ENCODE measurements at regions not wholly inside any gene's neighbourhood (a gene's known extent, or its start where the extent isn't known, plus 50 kb on each side); places are given as distances from the start of the nearest gene placed in this dataset.
A peak's percentile ranks its signal among the peaks of the same experiment; 100 is the strongest.

DNA sequence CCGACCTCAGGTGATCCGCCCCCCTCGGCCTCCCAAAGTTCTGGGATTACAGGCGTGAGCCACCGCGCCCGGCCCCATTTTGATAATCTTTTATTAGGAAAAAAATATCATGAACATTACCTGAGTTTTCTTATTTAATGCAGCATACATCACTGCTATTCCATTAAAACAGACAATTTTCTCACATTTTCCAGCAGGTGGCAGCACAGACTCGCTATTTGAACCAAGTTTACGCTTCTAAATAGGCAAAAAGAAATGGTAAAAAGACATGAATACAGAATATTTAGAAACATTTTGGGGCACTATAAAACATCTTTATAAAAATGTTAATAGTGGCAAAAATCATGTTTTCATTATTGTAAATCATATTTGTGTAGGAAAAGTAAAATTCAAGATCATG is 903.1 kb downstream of the SLITRK6 start:
- Histone ChIP-seq H3K9me3 (ENCODE audit: control insufficient read depth, low read depth, low read length) (no peaks in the 10 kb centered on the region), H3K36me3 (ENCODE audit: control insufficient read depth, low read depth, low read length) (no peaks in the 10 kb centered on the region), H3K27me3 (ENCODE audit: control insufficient read depth, insufficient read depth, low read length) (no peaks in the 10 kb centered on the region), H3K4me1 (ENCODE audit: control insufficient read depth, low read depth, low read length) (no peaks in the 10 kb centered on the region), H3K9ac (ENCODE audit: low read length) (no peak overlapping the region), H3K4me3 (ENCODE audit: low read length) (no peak overlapping the region), H3K27ac (ENCODE audit: low read length) (no peak overlapping the region)

DNA sequence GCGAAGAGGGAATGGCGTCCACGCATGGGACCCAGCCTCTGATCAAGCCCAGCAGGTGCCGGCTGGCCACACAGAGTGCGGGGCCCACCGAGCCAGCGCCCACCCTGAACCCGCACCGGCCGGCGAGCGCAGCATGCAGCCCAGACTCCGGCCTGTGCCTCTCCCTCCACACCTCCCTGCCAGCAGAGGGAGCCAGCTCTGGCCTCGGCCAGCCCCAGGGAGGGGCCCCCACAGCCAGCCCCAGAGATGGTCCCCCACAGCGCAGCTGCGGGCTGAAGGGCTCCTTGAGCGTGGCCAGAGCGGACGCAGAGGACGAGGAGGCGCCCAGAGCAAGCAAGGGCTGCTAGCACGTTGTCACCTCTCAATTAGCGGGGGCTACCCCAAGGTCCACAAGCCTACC is 904.5 kb downstream of the SLITRK6 start:
- Histone ChIP-seq H3K27ac (ENCODE audit: low read length) (no peak overlapping the region), H3K9ac (ENCODE audit: low read length) (no peak overlapping the region), H3K36me3 (ENCODE audit: control insufficient read depth, low read depth, low read length) (no peaks in the 10 kb centered on the region), H3K27me3 (ENCODE audit: control insufficient read depth, insufficient read depth, low read length) (no peaks in the 10 kb centered on the region), H3K9me3 (ENCODE audit: control insufficient read depth, low read depth, low read length) (no peaks in the 10 kb centered on the region), H3K4me1 (ENCODE audit: control insufficient read depth, low read depth, low read length) (no peaks in the 10 kb centered on the region), H3K4me3 (ENCODE audit: low read length) (no peak overlapping the region)

DNA sequence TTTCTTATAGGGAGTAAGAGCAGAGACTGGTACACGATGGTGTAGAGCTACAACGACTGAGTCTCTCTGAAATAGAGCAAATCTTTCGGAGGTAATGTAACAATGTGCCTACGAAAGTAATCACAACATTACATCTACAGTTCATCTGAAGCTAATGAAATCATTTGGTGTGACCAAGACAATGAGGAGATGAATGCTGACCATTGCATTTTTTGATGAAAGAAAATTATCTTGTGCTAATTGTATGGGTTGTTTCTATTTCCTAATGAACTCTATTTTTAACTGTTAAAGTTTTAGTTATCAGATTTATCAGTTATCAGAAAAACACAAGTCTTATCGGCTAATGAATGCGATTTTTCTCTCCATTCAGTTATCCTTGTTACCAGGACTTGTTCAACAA is 913.4 kb downstream of the SLITRK6 start:
- Histone ChIP-seq H3K27me3 (ENCODE audit: control insufficient read depth, insufficient read depth, low read length) (no peaks in the 10 kb centered on the region), H3K27ac (ENCODE audit: low read length) (no peak overlapping the region), H3K4me3 (ENCODE audit: low read length) (no peak overlapping the region), H3K9ac (ENCODE audit: low read length) (no peak overlapping the region), H3K4me1 (ENCODE audit: control insufficient read depth, low read depth, low read length) (no peaks in the 10 kb centered on the region), H3K9me3 (ENCODE audit: control insufficient read depth, low read depth, low read length) (no peaks in the 10 kb centered on the region), H3K36me3 (ENCODE audit: control insufficient read depth, low read depth, low read length) (no peaks in the 10 kb centered on the region)

DNA sequence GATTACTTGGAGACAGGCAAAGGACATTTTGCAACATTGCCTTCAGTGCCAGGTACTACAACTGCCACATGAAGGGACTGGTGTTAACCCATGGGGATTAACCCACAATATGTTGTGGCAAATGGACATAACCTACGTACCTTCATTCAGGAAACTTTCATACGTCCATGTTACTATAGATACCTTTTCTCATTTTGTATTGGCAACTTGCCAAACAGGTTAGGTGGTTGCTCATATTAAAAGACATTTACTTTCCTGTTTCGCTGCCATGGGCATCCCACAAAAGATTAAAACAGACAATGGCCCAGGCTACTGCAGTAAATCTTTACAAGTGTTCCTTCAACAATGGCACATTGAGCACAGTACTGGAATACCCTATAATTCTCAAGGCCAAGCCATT is 925.3 kb downstream of the SLITRK6 start:
- no peak overlapping the region for H3K9ac ChIP-seq (ENCODE audit: low read length)
- H3K36me3 ChIP-seq (ENCODE audit: control insufficient read depth, low read depth, low read length): no peaks in the 10 kb centered on the region

DNA sequence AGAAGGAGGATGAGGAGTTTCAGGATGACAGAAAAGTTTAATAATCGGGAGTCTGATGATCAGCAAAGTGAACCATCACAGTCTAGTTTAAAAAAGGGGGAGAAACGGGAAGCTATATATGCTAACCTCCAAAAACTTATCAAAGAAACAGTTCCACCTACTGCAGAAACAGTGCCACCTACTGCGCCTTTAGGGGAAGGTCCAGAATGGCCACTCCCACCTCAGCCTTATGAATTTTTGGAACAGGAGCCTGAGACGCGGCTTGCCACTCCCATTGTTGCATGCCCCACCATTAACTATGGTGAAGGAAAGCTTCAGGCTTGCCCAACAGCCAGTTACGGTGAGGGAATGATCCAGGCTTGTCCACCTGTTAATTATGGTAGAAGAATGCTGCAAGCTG is 929.0 kb downstream of the SLITRK6 start:
- Histone ChIP-seq H3K27me3 (ENCODE audit: control insufficient read depth, insufficient read depth, low read length) (no peaks in the 10 kb centered on the region), H3K4me3 (ENCODE audit: low read length) (no peak overlapping the region), H3K9ac (ENCODE audit: low read length) (no peak overlapping the region), H3K9me3 (ENCODE audit: control insufficient read depth, low read depth, low read length) (no peaks in the 10 kb centered on the region), H3K36me3 (ENCODE audit: control insufficient read depth, low read depth, low read length) (no peaks in the 10 kb centered on the region), H3K27ac (ENCODE audit: low read length) (no peak overlapping the region), H3K4me1 (ENCODE audit: control insufficient read depth, low read depth, low read length) (peaks cover 16% of the 10 kb centered on the region)

More for the DNA sequence above, 925.3 kb downstream of the SLITRK6 start:
- H3K27me3 ChIP-seq (ENCODE audit: control insufficient read depth, insufficient read depth, low read length): no peaks in the 10 kb centered on the region
- no peak overlapping the region for H3K27ac ChIP-seq (ENCODE audit: low read length)
- peaks cover 2% of the 10 kb centered on the region for H3K9me3 ChIP-seq (ENCODE audit: control insufficient read depth, low read depth, low read length)
- H3K4me1 ChIP-seq (ENCODE audit: control insufficient read depth, low read depth, low read length): no peaks in the 10 kb centered on the region
- no peak overlapping the region for H3K4me3 ChIP-seq (ENCODE audit: low read length)

DNA sequence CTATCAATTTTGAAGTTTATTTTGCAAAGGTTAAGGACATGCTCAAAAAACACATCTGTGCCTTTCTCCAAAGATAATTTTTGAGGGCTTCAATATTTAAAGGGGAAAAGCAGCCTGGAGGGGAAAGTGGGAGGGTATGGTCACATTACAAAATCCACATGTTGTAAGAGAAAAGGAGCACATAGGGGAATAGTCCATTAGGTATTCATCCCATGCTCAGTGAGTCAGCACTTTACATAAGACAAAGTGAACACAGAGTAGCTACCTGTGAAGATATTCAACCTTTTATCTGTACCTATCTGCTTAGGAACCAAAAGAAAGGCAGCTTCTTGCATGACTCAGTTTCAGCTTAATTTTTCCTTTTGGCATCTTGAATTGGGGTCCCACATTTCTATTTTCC is 932.0 kb downstream of the SLITRK6 start:
- H3K27me3 ChIP-seq (ENCODE audit: control insufficient read depth, insufficient read depth, low read length): no peaks in the 10 kb centered on the region
- peak overlapping the region; percentile 12 for H3K9ac ChIP-seq (ENCODE audit: low read length)
- H3K27ac ChIP-seq (ENCODE audit: low read length): no peak overlapping the region
- peaks cover 16% of the 10 kb centered on the region for H3K4me1 ChIP-seq (ENCODE audit: control insufficient read depth, low read depth, low read length)
- H3K36me3 ChIP-seq (ENCODE audit: control insufficient read depth, low read depth, low read length): no peaks in the 10 kb centered on the region
- no peak overlapping the region for H3K4me3 ChIP-seq (ENCODE audit: low read length)
- no peaks in the 10 kb centered on the region for H3K9me3 ChIP-seq (ENCODE audit: control insufficient read depth, low read depth, low read length)

DNA sequence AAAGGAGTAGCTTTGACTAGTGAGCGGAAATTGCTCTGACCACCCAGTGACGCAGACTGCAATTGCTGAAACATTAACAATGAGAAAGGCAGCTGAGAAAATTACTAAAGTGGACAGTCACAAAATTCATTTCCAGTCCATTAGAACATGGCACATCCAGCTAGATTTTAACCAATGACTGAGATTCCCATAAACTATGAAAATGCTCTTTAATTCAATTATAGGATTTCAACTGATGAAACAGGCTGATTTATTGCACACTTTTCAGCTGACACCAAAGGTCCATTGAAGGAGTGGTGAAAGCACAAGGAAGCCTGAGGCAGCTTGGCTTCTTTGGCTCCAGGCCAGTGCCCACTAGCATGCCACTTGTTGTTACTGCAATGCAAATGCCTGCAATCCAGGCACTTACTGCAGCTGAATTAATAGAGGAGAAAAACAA is 933.4 kb downstream of the SLITRK6 start:
- Histone ChIP-seq H3K4me3 (ENCODE audit: low read length) (no peak overlapping the region), H3K27me3 (ENCODE audit: control insufficient read depth, insufficient read depth, low read length) (no peaks in the 10 kb centered on the region), H3K4me1 (ENCODE audit: control insufficient read depth, low read depth, low read length) (peaks cover 16% of the 10 kb centered on the region), H3K36me3 (ENCODE audit: control insufficient read depth, low read depth, low read length) (no peaks in the 10 kb centered on the region), H3K9me3 (ENCODE audit: control insufficient read depth, low read depth, low read length) (no peaks in the 10 kb centered on the region), H3K9ac (ENCODE audit: low read length) (no peak overlapping the region), H3K27ac (ENCODE audit: low read length) (no peak overlapping the region)

DNA sequence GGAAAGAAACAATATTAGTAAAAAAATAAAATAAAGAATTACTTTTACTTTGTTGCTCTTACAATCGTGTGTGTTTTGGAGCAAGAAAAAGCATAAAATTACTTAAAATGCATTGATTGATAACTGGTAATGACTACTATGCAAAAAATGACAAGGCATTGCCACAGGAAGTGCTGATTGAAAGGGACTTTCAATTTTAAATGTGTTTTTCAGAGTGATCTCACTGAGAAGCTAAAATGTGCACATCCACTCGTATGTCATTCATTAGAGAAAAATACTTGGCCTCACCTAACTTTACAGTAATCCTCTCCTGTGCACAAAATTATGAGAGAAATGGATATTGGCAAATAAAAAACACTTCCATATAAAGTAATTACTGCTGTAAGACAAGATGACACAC is 934.9 kb downstream of the SLITRK6 start:
- no peaks in the 10 kb centered on the region for H3K27me3 ChIP-seq (ENCODE audit: control insufficient read depth, insufficient read depth, low read length)
- H3K9me3 ChIP-seq (ENCODE audit: control insufficient read depth, low read depth, low read length): no peaks in the 10 kb centered on the region
- H3K36me3 ChIP-seq (ENCODE audit: control insufficient read depth, low read depth, low read length): no peaks in the 10 kb centered on the region
- H3K9ac ChIP-seq (ENCODE audit: low read length): no peak overlapping the region
- no peak overlapping the region for H3K27ac ChIP-seq (ENCODE audit: low read length)
- H3K4me1 ChIP-seq (ENCODE audit: control insufficient read depth, low read depth, low read length): peaks cover 16% of the 10 kb centered on the region
- H3K4me3 ChIP-seq (ENCODE audit: low read length): no peak overlapping the region

DNA sequence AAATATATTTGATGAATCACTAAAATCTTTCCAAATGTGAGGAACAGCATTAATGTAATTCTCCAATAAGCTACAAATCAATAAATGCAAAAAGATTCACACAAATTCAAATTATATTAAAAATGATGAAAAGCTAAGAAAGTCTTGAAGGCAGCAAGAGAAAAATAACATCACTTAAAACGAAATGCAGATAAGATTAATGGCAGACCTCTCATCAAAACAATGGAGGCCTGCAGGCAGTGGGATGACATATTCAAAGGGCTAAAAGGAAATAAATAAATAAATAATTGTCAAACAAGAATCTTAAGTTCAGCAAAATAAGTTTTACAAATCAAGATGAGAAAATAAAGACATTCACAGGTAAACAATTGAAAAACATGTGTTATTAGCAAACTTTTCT is 952.1 kb downstream of the SLITRK6 start:
- no peaks in the 10 kb centered on the region for H3K36me3 ChIP-seq (ENCODE audit: control insufficient read depth, low read depth, low read length)
- H3K9me3 ChIP-seq (ENCODE audit: control insufficient read depth, low read depth, low read length): no peaks in the 10 kb centered on the region
- no peaks in the 10 kb centered on the region for H3K4me1 ChIP-seq (ENCODE audit: control insufficient read depth, low read depth, low read length)
- H3K27ac ChIP-seq (ENCODE audit: low read length): no peak overlapping the region
- H3K9ac ChIP-seq (ENCODE audit: low read length): no peak overlapping the region
- no peaks in the 10 kb centered on the region for H3K27me3 ChIP-seq (ENCODE audit: control insufficient read depth, insufficient read depth, low read length)
- no peak overlapping the region for H3K4me3 ChIP-seq (ENCODE audit: low read length)

DNA sequence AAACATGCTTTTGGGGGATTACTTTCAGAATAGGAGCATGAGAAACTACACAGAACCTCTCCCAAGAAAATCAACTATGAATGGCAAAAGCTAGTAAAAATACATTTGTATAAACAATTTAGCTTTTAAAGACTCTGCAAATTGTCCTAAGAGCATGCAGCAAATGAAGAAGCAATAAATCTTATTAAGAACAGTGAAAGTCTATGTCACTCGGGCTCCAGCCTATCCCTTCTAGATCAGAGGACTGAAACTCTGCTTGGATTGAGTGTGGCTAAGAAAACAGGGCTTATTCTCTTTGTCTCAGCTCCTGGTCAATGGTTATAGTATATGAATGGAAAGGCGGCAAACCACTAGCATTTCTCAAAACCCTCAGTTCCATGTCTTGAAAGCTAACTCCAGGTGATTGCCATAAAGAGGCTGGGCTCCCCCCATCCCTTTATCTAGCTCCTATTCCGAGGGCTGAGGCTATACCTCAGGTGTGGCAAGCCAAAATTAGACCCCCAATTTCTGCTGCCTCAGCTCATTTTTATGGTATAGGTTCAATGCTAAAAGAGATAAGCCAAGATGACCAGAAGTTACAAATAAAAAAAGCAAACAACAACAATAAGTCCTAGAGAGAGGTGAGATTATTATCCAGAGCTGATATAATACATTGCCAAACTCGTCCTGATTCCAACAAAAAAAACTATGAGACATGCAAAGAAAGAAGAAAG is 953.2 kb downstream of the SLITRK6 start:
- H3K9ac ChIP-seq (ENCODE audit: low read length): no peak overlapping the region
- no peaks in the 10 kb centered on the region for H3K9me3 ChIP-seq (ENCODE audit: control insufficient read depth, low read depth, low read length)
- H3K36me3 ChIP-seq (ENCODE audit: control insufficient read depth, low read depth, low read length): no peaks in the 10 kb centered on the region
- no peak overlapping the region for H3K27ac ChIP-seq (ENCODE audit: low read length)
- no peak overlapping the region for H3K4me3 ChIP-seq (ENCODE audit: low read length)
- no peaks in the 10 kb centered on the region for H3K27me3 ChIP-seq (ENCODE audit: control insufficient read depth, insufficient read depth, low read length)
- no peaks in the 10 kb centered on the region for H3K4me1 ChIP-seq (ENCODE audit: control insufficient read depth, low read depth, low read length)

DNA sequence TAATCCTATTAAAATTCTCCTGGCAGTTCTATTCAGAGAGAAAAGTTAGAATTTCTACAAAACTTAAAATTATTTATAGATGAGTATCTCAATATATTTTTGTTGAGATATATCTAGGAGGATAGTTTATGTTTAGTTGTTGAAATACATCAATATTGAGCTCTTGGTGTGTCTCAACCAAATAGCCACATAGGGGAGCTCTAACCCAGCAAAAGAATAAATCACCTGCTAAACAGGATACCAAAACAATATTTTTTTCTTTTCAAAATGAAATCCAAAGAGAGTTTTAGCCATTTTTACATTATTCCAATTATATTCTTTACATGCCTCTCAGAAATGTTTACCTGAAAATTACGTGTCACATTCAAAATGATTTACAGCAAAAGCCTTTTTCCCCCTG is 954.7 kb downstream of the SLITRK6 start:
- Histone ChIP-seq H3K4me3 (ENCODE audit: low read length) (no peak overlapping the region), H3K9me3 (ENCODE audit: control insufficient read depth, low read depth, low read length) (no peaks in the 10 kb centered on the region), H3K36me3 (ENCODE audit: control insufficient read depth, low read depth, low read length) (no peaks in the 10 kb centered on the region), H3K9ac (ENCODE audit: low read length) (no peak overlapping the region), H3K27ac (ENCODE audit: low read length) (no peak overlapping the region), H3K27me3 (ENCODE audit: control insufficient read depth, insufficient read depth, low read length) (no peaks in the 10 kb centered on the region), H3K4me1 (ENCODE audit: control insufficient read depth, low read depth, low read length) (no peaks in the 10 kb centered on the region)

DNA sequence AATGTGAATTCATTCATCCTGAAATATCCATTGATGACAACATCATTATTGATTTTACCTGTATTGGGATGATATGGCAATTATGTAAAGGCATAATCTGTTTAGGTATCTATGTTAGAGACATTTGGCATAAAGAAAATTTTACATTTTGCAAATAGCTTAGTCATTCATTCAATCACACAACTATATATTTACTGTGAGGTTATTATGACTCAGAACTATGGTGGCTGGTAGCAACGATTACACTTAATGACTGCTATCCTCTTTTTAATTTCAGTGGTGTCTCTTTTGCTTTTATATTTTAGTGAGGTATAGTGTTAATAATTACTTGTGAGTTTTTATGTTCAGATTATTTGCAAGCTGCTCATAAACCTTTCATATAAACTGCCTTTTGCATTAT is 955.9 kb downstream of the SLITRK6 start:
- no peaks in the 10 kb centered on the region for H3K9me3 ChIP-seq (ENCODE audit: control insufficient read depth, low read depth, low read length)
- H3K4me3 ChIP-seq (ENCODE audit: low read length): no peak overlapping the region
- H3K27me3 ChIP-seq (ENCODE audit: control insufficient read depth, insufficient read depth, low read length): no peaks in the 10 kb centered on the region
- no peak overlapping the region for H3K9ac ChIP-seq (ENCODE audit: low read length)
- H3K27ac ChIP-seq (ENCODE audit: low read length): no peak overlapping the region
- H3K4me1 ChIP-seq (ENCODE audit: control insufficient read depth, low read depth, low read length): no peaks in the 10 kb centered on the region
- H3K36me3 ChIP-seq (ENCODE audit: control insufficient read depth, low read depth, low read length): no peaks in the 10 kb centered on the region

Measured in iPS-18a (cell line).